HepG2 (cell line): ENCODE measurements at regions not wholly inside any gene's neighbourhood (a gene's known extent, or its start where the extent isn't known, plus 50 kb on each side); places are given as distances from the start of the nearest gene placed in this dataset.

Source experiments
- ATAC-seq: fragments of 200-7000 bp; cut with Tn5 transposase; 3 replicates; pipeline ENCODE4 v1.9.1; 2020; ENCODE audit warnings: mild to moderate bottlenecking, moderate library complexity
- BruUV-seq: library from RNA; stranded (reverse); fragments of 400-500 nt; replicated peaks from 2 replicates; lab custom pipeline; 2021; lab: Mats Ljungman, UMichigan
- CTCF ChIA-PET: fragments of 300-600 bp; formaldehyde crosslinking; extraction: SDS; loops from one replicate; lab custom pipeline; 2021; ENCODE audit warnings: low total read pairs, inconsistent platforms, low intra/inter-chr PET ratio; lab: Yijun Ruan, JAX
- POLR2A ChIA-PET: fragments of 350-600 bp; sonication (Branson Sonifier 250); formaldehyde crosslinking; loops from one replicate; lab custom pipeline; 2020; ENCODE audit warnings: antibody characterized with exemption, inconsistent platforms; lab: Yijun Ruan, JAX
- DNase-seq: peaks from one replicate; pipeline ENCODE4 v3.0.0-alpha.2; 2015; ENCODE audit warnings: low spot score
- FAIRE-seq: peaks from 3 replicates; lab custom pipeline; 2011; peaks lifted over from hg19 to GRCh38; lab: Jason Lieb, UNC
- H2AFZ ChIP-seq: one replicate; pipeline ENCODE4 v1.6.1; 2011; ENCODE audit warnings: low read length, inconsistent platforms
- H3K27ac ChIP-seq: fragments of 300-600 bp; 3 replicates; pipeline ENCODE4 v1.8.0; 2011; ENCODE audit warnings: mixed run types, mild to moderate bottlenecking, mixed read lengths, low read length, inconsistent platforms; ENCODE audit not compliant: insufficient read depth; ENCODE audit errors: extremely low read length
- H3K27me3 ChIP-seq, 2 experiments: fragments of 200-600 bp in 1 of 2; 2 replicates in 1 of 2; 3 replicates in 1 of 2; pipeline versions ENCODE4 v1.6.0 to v1.8.0; 2011; ENCODE audit warnings: low read length in 2 of 2, mild to moderate bottlenecking in 2 of 2, moderate library complexity in 2 of 2, inconsistent platforms in 1 of 2; ENCODE audit not compliant: insufficient read depth in 2 of 2, control insufficient read depth in 1 of 2
- H3K36me3 ChIP-seq, 2 experiments: fragments of 200-600 bp in 1 of 2; replicated peaks in 1 of 2; 2 replicates in 1 of 2; 3 replicates in 1 of 2; pipeline versions ENCODE4 v1.5.1 to v1.8.0; 2011; ENCODE audit warnings: low read length in 2 of 2, inconsistent platforms in 1 of 2; ENCODE audit not compliant: insufficient read depth in 2 of 2, control insufficient read depth in 1 of 2
- H3K4me1 ChIP-seq: 2 replicates; pipeline ENCODE4 v1.5.1; 2012; ENCODE audit warnings: low read length, inconsistent platforms; ENCODE audit not compliant: insufficient read depth
- H3K4me2 ChIP-seq: 2 replicates; pipeline ENCODE4 v1.6.0; 2011; ENCODE audit warnings: low read depth, low read length, inconsistent platforms
- H3K4me3 ChIP-seq, 3 experiments: fragments of 200-600 bp in 1 of 3; sonication (generic), shearing (Covaris generic) in 1 of 3; replicated peaks in 1 of 3; 2 replicates each; pipeline ENCODE4 v1.5.1; 2011 to 2016; ENCODE audit warnings: low read length in 3 of 3, inconsistent platforms in 2 of 3, low read depth in 2 of 3, mild to moderate bottlenecking in 2 of 3, control low read depth in 1 of 3, mixed read lengths in 1 of 3; ENCODE audit not compliant: insufficient read depth in 1 of 3
- H3K79me2 ChIP-seq: one replicate; pipeline ENCODE4 v1.6.1; 2011; ENCODE audit warnings: low read length, inconsistent platforms; ENCODE audit not compliant: insufficient read depth
- H3K9ac ChIP-seq: 2 replicates; pipeline ENCODE4 v1.6.0; 2011; ENCODE audit warnings: mild to moderate bottlenecking, low read depth, low read length, inconsistent platforms; ENCODE audit not compliant: insufficient read depth
- H3K9me3 ChIP-seq: 2 replicates; pipeline ENCODE4 v1.5.1; 2012; ENCODE audit warnings: mild to moderate bottlenecking, low read length
- H4K20me1 ChIP-seq: 2 replicates; pipeline ENCODE4 v1.6.0; 2011; ENCODE audit warnings: inconsistent platforms, mild to moderate bottlenecking, low read length, moderate library complexity; ENCODE audit not compliant: insufficient read depth
- ATRX ChIP-seq: sonication (generic); formaldehyde crosslinking; IDR thresholded peaks from 2 replicates; pipeline ENCODE4 v1.4.0; 2020; ENCODE audit warnings: missing genetic modification reagents, borderline replicate concordance
- CEBPG ChIP-seq: IDR thresholded peaks from 2 replicates; pipeline ENCODE4 v1.6.1; 2016
- ERF ChIP-seq: IDR thresholded peaks from 2 replicates; pipeline ENCODE4 v1.6.1; 2018; ENCODE audit warnings: missing biosample characterization, missing genetic modification reagents
- FOXP1 ChIP-seq, 2 experiments: fragments of 450-650 bp in 1 of 2; IDR thresholded peaks; 2 replicates each; pipeline ENCODE4 v1.6.1; 2017 to 2018; ENCODE audit warnings: antibody characterized with exemption in 1 of 2
- GATAD2A ChIP-seq: IDR thresholded peaks from 2 replicates; pipeline ENCODE4 v1.6.1; 2016
- ZNF431 ChIP-seq: sonication (generic); formaldehyde crosslinking; IDR thresholded peaks from 2 replicates; pipeline ENCODE4 v1.9.0; 2022; ENCODE audit warnings: missing genetic modification reagents, low read depth, mild to moderate bottlenecking, borderline replicate concordance
- ZNF543 ChIP-seq: sonication (generic); formaldehyde crosslinking; IDR thresholded peaks from 2 replicates; pipeline ENCODE4 v1.4.0; 2020; ENCODE audit warnings: mild to moderate bottlenecking, missing genetic modification reagents
- WGBS: methylation state at CpG from one replicate; pipeline ENCODE4 v1.1.6; 2017; ENCODE audit warnings: low lambda C conversion rate; 5-methylcytosine and 5-hydroxymethylcytosine counted together
- in situ Hi-C: cut with HindIII; loops from 2 replicates; pipeline ENCODE4 v1.10.0; 2017; ENCODE audit warnings: low pct_unique_long_range_greater_than_20kb; ENCODE audit not compliant: extremely low pct_ligation_motif_present
- intact Hi-C: fragments of 100-400 bp; cut with micrococcal nuclease; formaldehyde crosslinking; loops from one replicate; pipeline ENCODE4 v1.10.0; 2022; ENCODE audit not compliant: unreplicated experiment
- TF ChIP-seq, protein P1 (sequence below): IDR thresholded peaks from 2 replicates; pipeline ENCODE4 v1.4.0; 2020; ENCODE audit warnings: mild to moderate bottlenecking, missing genetic modification reagents
- TF ChIP-seq, protein P2 (sequence below): sonication (generic); formaldehyde crosslinking; IDR thresholded peaks from 2 replicates; pipeline ENCODE4 v1.5.0; 2020; ENCODE audit warnings: missing genetic modification reagents

DNA sequence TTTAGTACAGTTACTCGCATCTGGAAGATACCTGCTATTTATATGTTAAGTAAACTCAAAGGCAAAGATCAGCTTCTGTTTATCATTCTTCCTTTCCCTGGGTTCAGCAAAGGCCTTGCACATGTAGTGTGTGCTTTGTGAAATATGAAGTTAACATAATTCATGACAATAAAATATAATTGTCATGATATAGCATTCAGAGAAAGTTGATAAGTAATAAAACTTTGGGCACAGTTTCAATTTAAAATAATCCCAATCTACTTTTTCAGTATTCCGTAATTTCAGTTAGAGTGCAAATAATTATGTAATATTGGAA is 51.9 kb upstream of the ZNF217 start:
- POLR2A ChIA-PET: interaction anchor here (1.0 to 3.5 kb wide), 7 partner anchors 16 to 488 kb away, joined by 3 to 26 read pairs (median 5); no protein-coding TSS in a partner anchor
- FAIRE-seq: no peak
- Histone ChIP-seq H3K4me3 (no peak overlapping the region), H3K36me3 (no peaks in the 10 kb centered on the region), H3K27me3 (no peaks in the 10 kb centered on the region), H3K9me3 (no peaks in the 10 kb centered on the region)
- 63% methylated on average over 2 of the region's 2 CpGs for whole genome bisulfite sequencing
- TF ChIP-seq FOXP1 (IDR thresholded peaks at IDR 0.05) (no peak), FOXP1 (CRISPR knock-in tag; IDR thresholded peaks at IDR 0.05) (no peak; the same call in 1 of the 2 replicates), ATRX (CRISPR knock-in tag) (no peak), ERF (CRISPR knock-in tag) (peak; percentile 8; the same call in 1 of the 2 replicates), CEBPG (CRISPR knock-in tag) (no peak), GATAD2A (CRISPR knock-in tag) (0 out of 2 replicates have a peak, but pooled peaks have one; percentile 11), ZNF431 (CRISPR knock-in tag) (no peak), ZNF543 (CRISPR knock-in tag) (no peak)
- TF ChIP-seq, protein P1, sequence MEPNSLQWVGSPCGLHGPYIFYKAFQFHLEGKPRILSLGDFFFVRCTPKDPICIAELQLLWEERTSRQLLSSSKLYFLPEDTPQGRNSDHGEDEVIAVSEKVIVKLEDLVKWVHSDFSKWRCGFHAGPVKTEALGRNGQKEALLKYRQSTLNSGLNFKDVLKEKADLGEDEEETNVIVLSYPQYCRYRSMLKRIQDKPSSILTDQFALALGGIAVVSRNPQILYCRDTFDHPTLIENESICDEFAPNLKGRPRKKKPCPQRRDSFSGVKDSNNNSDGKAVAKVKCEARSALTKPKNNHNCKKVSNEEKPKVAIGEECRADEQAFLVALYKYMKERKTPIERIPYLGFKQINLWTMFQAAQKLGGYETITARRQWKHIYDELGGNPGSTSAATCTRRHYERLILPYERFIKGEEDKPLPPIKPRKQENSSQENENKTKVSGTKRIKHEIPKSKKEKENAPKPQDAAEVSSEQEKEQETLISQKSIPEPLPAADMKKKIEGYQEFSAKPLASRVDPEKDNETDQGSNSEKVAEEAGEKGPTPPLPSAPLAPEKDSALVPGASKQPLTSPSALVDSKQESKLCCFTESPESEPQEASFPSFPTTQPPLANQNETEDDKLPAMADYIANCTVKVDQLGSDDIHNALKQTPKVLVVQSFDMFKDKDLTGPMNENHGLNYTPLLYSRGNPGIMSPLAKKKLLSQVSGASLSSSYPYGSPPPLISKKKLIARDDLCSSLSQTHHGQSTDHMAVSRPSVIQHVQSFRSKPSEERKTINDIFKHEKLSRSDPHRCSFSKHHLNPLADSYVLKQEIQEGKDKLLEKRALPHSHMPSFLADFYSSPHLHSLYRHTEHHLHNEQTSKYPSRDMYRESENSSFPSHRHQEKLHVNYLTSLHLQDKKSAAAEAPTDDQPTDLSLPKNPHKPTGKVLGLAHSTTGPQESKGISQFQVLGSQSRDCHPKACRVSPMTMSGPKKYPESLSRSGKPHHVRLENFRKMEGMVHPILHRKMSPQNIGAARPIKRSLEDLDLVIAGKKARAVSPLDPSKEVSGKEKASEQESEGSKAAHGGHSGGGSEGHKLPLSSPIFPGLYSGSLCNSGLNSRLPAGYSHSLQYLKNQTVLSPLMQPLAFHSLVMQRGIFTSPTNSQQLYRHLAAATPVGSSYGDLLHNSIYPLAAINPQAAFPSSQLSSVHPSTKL (CRISPR knock-in tag): peak; percentile 22; the same call in 1 of the 2 replicates
- TF ChIP-seq, protein P2, sequence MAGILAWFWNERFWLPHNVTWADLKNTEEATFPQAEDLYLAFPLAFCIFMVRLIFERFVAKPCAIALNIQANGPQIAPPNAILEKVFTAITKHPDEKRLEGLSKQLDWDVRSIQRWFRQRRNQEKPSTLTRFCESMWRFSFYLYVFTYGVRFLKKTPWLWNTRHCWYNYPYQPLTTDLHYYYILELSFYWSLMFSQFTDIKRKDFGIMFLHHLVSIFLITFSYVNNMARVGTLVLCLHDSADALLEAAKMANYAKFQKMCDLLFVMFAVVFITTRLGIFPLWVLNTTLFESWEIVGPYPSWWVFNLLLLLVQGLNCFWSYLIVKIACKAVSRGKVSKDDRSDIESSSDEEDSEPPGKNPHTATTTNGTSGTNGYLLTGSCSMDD: no peak
- TF ChIP-seq, all 625 proteins: peak for 3
- H4K20me1 ChIP-seq: no peaks in the 10 kb centered on the region
- no peak overlapping the region for H3K9ac ChIP-seq
- intact Hi-C loops (no loop called here), in situ Hi-C loops (no loop called here)
- H3K79me2 ChIP-seq: no peaks in the 10 kb centered on the region
- ATAC-seq (no peak), DNase-seq (no peak)
- H3K27ac ChIP-seq: peak overlapping the region; percentile 41
- H3K4me2 ChIP-seq: peak overlapping the region; percentile 23; the same call in 1 of the 2 replicates
- peaks cover 72% of the 10 kb centered on the region for H3K4me1 ChIP-seq
- H2AFZ ChIP-seq: no peak overlapping the region
- CTCF ChIA-PET: no interaction called here
- BruUV-seq: no TSS peak
